ENCODE measurements at regions not wholly inside any gene's neighbourhood (a gene's known extent, or its start where the extent isn't known, plus 50 kb on each side); places are given as distances from the start of the nearest gene placed in this dataset.

GRCh38 chr18:21167641-21168377, 56.2 kb upstream of the ROCK1 start:
- Mint-ChIP-seq H3K4me1 (ENCODE audit: insufficient read depth, unreplicated experiment) (peaks cover 15% of the 10 kb centered on the region), H3K36me3 (ENCODE audit: insufficient read depth, unreplicated experiment) (no peaks in the 10 kb centered on the region), H3K9me3 (ENCODE audit: unreplicated experiment) (no peaks in the 10 kb centered on the region), H3K27me3 (ENCODE audit: insufficient read depth, unreplicated experiment) (no peaks in the 10 kb centered on the region), H3K27ac (ENCODE audit: low read depth, unreplicated experiment) (no peak overlapping the region), H3K4me3 (ENCODE audit: unreplicated experiment) (no peak overlapping the region)
- intact Hi-C loops (cut with micrococcal nuclease), result no loop called here
- no peak for TF ChIP-seq CTCF (IDR thresholded peaks at IDR 0.05; ENCODE audit: unreplicated experiment)
- BruUV-seq (replicated peaks), result no TSS peak
- ChIA-PET CTCF (interaction anchor here (0.6 to 1.1 kb wide), 3 partner anchors 12 to 56 kb away, joined by 3 to 4 read pairs (median 4); no protein-coding TSS in a partner anchor), POLR2A (interaction anchor here (0.6 to 1.4 kb wide), 5 partner anchors 10 to 59 kb away, joined by 3 to 5 read pairs (median 4); no protein-coding TSS in a partner anchor)
- peak; percentile 21 for DNase-seq (ENCODE audit: unreplicated experiment)

GRCh38 chr18:21168880-21169279, 57.3 kb upstream of the ROCK1 start:
- DNase-seq (ENCODE audit: unreplicated experiment), result no peak
- Mint-ChIP-seq H3K9me3 (ENCODE audit: unreplicated experiment) (no peaks in the 10 kb centered on the region), H3K27me3 (ENCODE audit: insufficient read depth, unreplicated experiment) (no peaks in the 10 kb centered on the region), H3K4me1 (ENCODE audit: insufficient read depth, unreplicated experiment) (peaks cover 7% of the 10 kb centered on the region), H3K4me3 (ENCODE audit: unreplicated experiment) (no peak overlapping the region), H3K36me3 (ENCODE audit: insufficient read depth, unreplicated experiment) (no peaks in the 10 kb centered on the region), H3K27ac (ENCODE audit: low read depth, unreplicated experiment) (no peak overlapping the region)
- no TSS peak for BruUV-seq (replicated peaks)
- no peak for TF ChIP-seq CTCF (IDR thresholded peaks at IDR 0.05; ENCODE audit: unreplicated experiment)
- POLR2A ChIA-PET, result interaction anchor here (1.3 to 1.4 kb wide), 2 partner anchors 9 to 10 kb away, joined by 4 to 5 read pairs; no protein-coding TSS in a partner anchor
- intact Hi-C loops (cut with micrococcal nuclease), result no loop called here
- CTCF ChIA-PET, result interaction anchor here (0.6 to 1.1 kb wide), 3 partner anchors 11 to 311 kb away, joined by 3 to 6 read pairs (median 4); no protein-coding TSS in a partner anchor

- DNase-seq (ENCODE audit: unreplicated experiment), result no peak
- Mint-ChIP-seq H3K9me3 (ENCODE audit: unreplicated experiment) (no peaks in the 10 kb centered on the region), H3K4me3 (ENCODE audit: unreplicated experiment) (no peak overlapping the region), H3K4me1 (ENCODE audit: insufficient read depth, unreplicated experiment) (no peaks in the 10 kb centered on the region), H3K36me3 (ENCODE audit: insufficient read depth, unreplicated experiment) (no peaks in the 10 kb centered on the region), H3K27me3 (ENCODE audit: insufficient read depth, unreplicated experiment) (no peaks in the 10 kb centered on the region), H3K27ac (ENCODE audit: low read depth, unreplicated experiment) (no peak overlapping the region)
- intact Hi-C loops (cut with micrococcal nuclease), result loop anchor here (10.0 kb wide), 1 partner anchor 173 kb away; no protein-coding TSS in a partner anchor
- ChIA-PET POLR2A (interaction anchor here (1.1 to 1.3 kb wide), 2 partner anchors 9 to 66 kb away, joined by 4 to 5 read pairs; partner anchors contain the start of gene ROCK1), CTCF (interaction anchor here (1.0 to 6.7 kb wide), 5 partner anchors 12 to 267 kb away, joined by 3 to 81 read pairs (median 13); no protein-coding TSS in a partner anchor)
- no peak for TF ChIP-seq CTCF (IDR thresholded peaks at IDR 0.05; ENCODE audit: unreplicated experiment)
- BruUV-seq (replicated peaks), result no TSS peak
These were observed 64.2 kb upstream of the GREB1L start for GRCh38 chr18:21177822-21178221.

GRCh38 chr18:21179590-21180220, 62.3 kb upstream of the GREB1L start:
- Mint-ChIP-seq H3K27me3 (ENCODE audit: insufficient read depth, unreplicated experiment) (no peaks in the 10 kb centered on the region), H3K4me3 (ENCODE audit: unreplicated experiment) (no peak overlapping the region), H3K4me1 (ENCODE audit: insufficient read depth, unreplicated experiment) (no peaks in the 10 kb centered on the region), H3K36me3 (ENCODE audit: insufficient read depth, unreplicated experiment) (no peaks in the 10 kb centered on the region), H3K27ac (ENCODE audit: low read depth, unreplicated experiment) (no peak overlapping the region), H3K9me3 (ENCODE audit: unreplicated experiment) (no peaks in the 10 kb centered on the region)
- BruUV-seq (replicated peaks), result no TSS peak
- ChIA-PET CTCF (interaction anchor here (0.5 to 6.7 kb wide), 27 partner anchors 9 to 619 kb away, joined by 3 to 81 read pairs (median 3); no protein-coding TSS in a partner anchor), POLR2A (interaction anchor here (1.2 to 1.7 kb wide), 2 partner anchors 16 to 176 kb away, joined by 4 to 9 read pairs; no protein-coding TSS in a partner anchor)
- peak; percentile 61 for TF ChIP-seq CTCF (IDR thresholded peaks at IDR 0.05; ENCODE audit: unreplicated experiment)
- intact Hi-C loops (cut with micrococcal nuclease), result loop anchor here (1.0 to 10.0 kb wide), 2 partner anchors 175 to 207 kb away; no protein-coding TSS in a partner anchor
- peak; percentile 70 for DNase-seq (ENCODE audit: unreplicated experiment)

Data from MCF 10A (cell line).